RWPE1 (cell line): ENCODE measurements at regions not wholly inside any gene's neighbourhood (a gene's known extent, or its start where the extent isn't known, plus 50 kb on each side); places are given as distances from the start of the nearest gene placed in this dataset.

Experiments used
- CTCF ChIA-PET: fragments of 350-600 bp; sonication (Branson Sonifier 250); formaldehyde crosslinking; extraction: SDS; loops from one replicate; lab custom pipeline; 2021; lab: Yijun Ruan, JAX
- POLR2A ChIA-PET: fragments of 400-600 bp; formaldehyde crosslinking; extraction: SDS; loops from one replicate; lab custom pipeline; 2020; ENCODE audit warnings: antibody characterized with exemption; ENCODE audit not compliant: low non-redundant PET; lab: Yijun Ruan, JAX
- DNase-seq: peaks from one replicate; pipeline ENCODE4 v3.0.0; 2012; ENCODE audit warnings: low spot score
- H3K27ac ChIP-seq: fragments of 450-650 bp; 2 replicates; pipeline ENCODE4 v1.5.1; 2017
- CTCF ChIP-seq: fragments of 450-650 bp; conservative IDR thresholded peaks from 2 replicates; pipeline ENCODE4 v1.5.1; 2017; ENCODE audit warnings: low read depth, mild to moderate bottlenecking

GRCh38 chr12:84698576-84699333 is 213.8 kb downstream of the SLC6A15 start:
- no peak for DNase-seq
- no peak for TF ChIP-seq CTCF
- no peak overlapping the region for H3K27ac ChIP-seq
- CTCF ChIA-PET, result no interaction called here
- POLR2A ChIA-PET, result no interaction called here

- POLR2A ChIA-PET, result no interaction called here
- H3K27ac ChIP-seq, result no peak overlapping the region
- no peak for TF ChIP-seq CTCF
- CTCF ChIA-PET, result no interaction called here
- DNase-seq, result no peak
Observed at GRCh38 chr12:84696908-84697540, 215.6 kb downstream of the SLC6A15 start.

- no peak overlapping the region for H3K27ac ChIP-seq
- DNase-seq, result no peak
- TF ChIP-seq CTCF, result no peak
- POLR2A ChIA-PET, result no interaction called here
- CTCF ChIA-PET, result no interaction called here
Observed at GRCh38 chr12:84696281-84696680, 216.3 kb downstream of the SLC6A15 start.

- H3K27ac ChIP-seq, result no peak overlapping the region
- CTCF ChIA-PET, result interaction anchor here (0.6 kb wide), 1 partner anchor 130 kb away, joined by 4 read pairs; no protein-coding TSS in a partner anchor
- POLR2A ChIA-PET, result no interaction called here
- no peak for DNase-seq
- no peak for TF ChIP-seq CTCF
Observed at GRCh38 chr12:84694116-84694515, 218.5 kb downstream of the SLC6A15 start.

- ChIA-PET CTCF (no interaction called here), POLR2A (no interaction called here)
- TF ChIP-seq CTCF, result no peak
- DNase-seq, result no peak
- H3K27ac ChIP-seq, result no peak overlapping the region
Observed at GRCh38 chr12:84692071-84692470, 220.5 kb downstream of the SLC6A15 start.

- no peak for TF ChIP-seq CTCF
- ChIA-PET CTCF (no interaction called here), POLR2A (no interaction called here)
- no peak for DNase-seq
- H3K27ac ChIP-seq, result no peak overlapping the region
Observed at GRCh38 chr12:84691266-84691665, 221.3 kb downstream of the SLC6A15 start.
